MG63 (cell line): ENCODE measurements at regions not wholly inside any gene's neighbourhood (a gene's known extent, or its start where the extent isn't known, plus 50 kb on each side); places are given as distances from the start of the nearest gene placed in this dataset.
"Not testable (repeated sequence)": the region's sequence is repeated elsewhere in the genome, so short reads cannot be mapped to it uniquely, and the experiment has no call there.

Experiments used
- DNase-seq: peaks from one replicate; pipeline ENCODE4 v3.0.0-alpha.2; 2020
- H3K27me3 ChIP-seq: fragments of 250-450 bp; sonication (Bioruptor Pico); 2 replicates; pipeline ENCODE4 v1.5.1; 2020; ENCODE audit warnings: mild to moderate bottlenecking, moderate library complexity
- H3K36me3 ChIP-seq: fragments of 250-450 bp; sonication (Bioruptor Pico); 2 replicates; pipeline ENCODE4 v1.5.1; 2020; ENCODE audit warnings: mild to moderate bottlenecking, moderate library complexity
- H3K4me3 ChIP-seq: fragments of 250-450 bp; sonication (Bioruptor Pico); 2 replicates; pipeline ENCODE4 v1.5.1; 2020; ENCODE audit warnings: mild to moderate bottlenecking, moderate library complexity
- H3K9me3 ChIP-seq: fragments of 250-450 bp; sonication (Bioruptor Pico); 2 replicates; pipeline ENCODE4 v1.5.1; 2020; ENCODE audit warnings: mild to moderate bottlenecking, moderate library complexity

GRCh38 chr18:55897091-55897689, 309.2 kb upstream of the TCF4 start:
- Histone ChIP-seq H3K27me3 (no peaks in the 10 kb centered on the region), H3K36me3 (no peaks in the 10 kb centered on the region), H3K9me3 (no peaks in the 10 kb centered on the region), H3K4me3 (no peak overlapping the region)
- no peak for DNase-seq

GRCh38 chr18:55893948-55894347, 306.0 kb upstream of the TCF4 start:
- no peaks in the 10 kb centered on the region for H3K36me3 ChIP-seq
- no peaks in the 10 kb centered on the region for H3K27me3 ChIP-seq
- H3K4me3 ChIP-seq = no peak overlapping the region

GRCh38 chr18:55892862-55893813, 305.1 kb upstream of the TCF4 start:
- H3K4me3 ChIP-seq, H3K9me3 ChIP-seq, H3K27me3 ChIP-seq, H3K36me3 ChIP-seq, DNase-seq: not testable (repeated sequence)

More at GRCh38 chr18:55893948-55894347, 306.0 kb upstream of the TCF4 start:
- no peak for DNase-seq
- no peaks in the 10 kb centered on the region for H3K9me3 ChIP-seq

GRCh38 chr18:55886886-55887285, 298.9 kb upstream of the TCF4 start:
- Histone ChIP-seq H3K9me3 (no peaks in the 10 kb centered on the region), H3K27me3 (no peaks in the 10 kb centered on the region), H3K4me3 (no peak overlapping the region), H3K36me3 (no peaks in the 10 kb centered on the region)
- DNase-seq = no peak

GRCh38 chr18:55884498-55884897, 296.5 kb upstream of the TCF4 start:
- no peak for DNase-seq
- Histone ChIP-seq H3K36me3 (no peaks in the 10 kb centered on the region), H3K27me3 (no peaks in the 10 kb centered on the region), H3K9me3 (no peaks in the 10 kb centered on the region), H3K4me3 (no peak overlapping the region)

- no peak overlapping the region for H3K4me3 ChIP-seq
- H3K9me3 ChIP-seq = no peaks in the 10 kb centered on the region
- H3K27me3 ChIP-seq = no peaks in the 10 kb centered on the region
- DNase-seq = no peak
- no peaks in the 10 kb centered on the region for H3K36me3 ChIP-seq
These were observed 292.6 kb upstream of the TCF4 start for GRCh38 chr18:55880617-55881016.

- no peaks in the 10 kb centered on the region for H3K9me3 ChIP-seq
- no peak for DNase-seq
- H3K4me3 ChIP-seq = no peak overlapping the region
- no peaks in the 10 kb centered on the region for H3K36me3 ChIP-seq
- H3K27me3 ChIP-seq = no peaks in the 10 kb centered on the region
These were observed 291.3 kb upstream of the TCF4 start for GRCh38 chr18:55879331-55879730.

- DNase-seq = no peak
- H3K27me3 ChIP-seq = no peaks in the 10 kb centered on the region
- H3K9me3 ChIP-seq = no peaks in the 10 kb centered on the region
- H3K4me3 ChIP-seq = no peak overlapping the region
- H3K36me3 ChIP-seq = no peaks in the 10 kb centered on the region
These were observed 290.2 kb upstream of the TCF4 start for GRCh38 chr18:55878224-55878623.

GRCh38 chr18:55877321-55877720, 289.3 kb upstream of the TCF4 start:
- Histone ChIP-seq H3K9me3 (no peaks in the 10 kb centered on the region), H3K36me3 (no peaks in the 10 kb centered on the region), H3K4me3 (no peak overlapping the region), H3K27me3 (no peaks in the 10 kb centered on the region)
- DNase-seq = no peak

- DNase-seq = no peak
- Histone ChIP-seq H3K36me3 (no peaks in the 10 kb centered on the region), H3K9me3 (no peaks in the 10 kb centered on the region), H3K4me3 (no peak overlapping the region), H3K27me3 (no peaks in the 10 kb centered on the region)
These were observed 288.3 kb upstream of the TCF4 start for GRCh38 chr18:55876254-55876653.

- Histone ChIP-seq H3K4me3 (no peak overlapping the region), H3K9me3 (no peaks in the 10 kb centered on the region), H3K36me3 (no peaks in the 10 kb centered on the region), H3K27me3 (no peaks in the 10 kb centered on the region)
- DNase-seq = no peak
These were observed 287.4 kb upstream of the TCF4 start for GRCh38 chr18:55875371-55875901.

GRCh38 chr18:55869556-55870501, 281.8 kb upstream of the TCF4 start:
- Histone ChIP-seq H3K9me3 (no peaks in the 10 kb centered on the region), H3K4me3 (no peak overlapping the region), H3K36me3 (no peaks in the 10 kb centered on the region), H3K27me3 (no peaks in the 10 kb centered on the region)
- peak; percentile 26 for DNase-seq

- H3K36me3 ChIP-seq = no peaks in the 10 kb centered on the region
- no peaks in the 10 kb centered on the region for H3K27me3 ChIP-seq
- H3K9me3 ChIP-seq = no peaks in the 10 kb centered on the region
- H3K4me3 ChIP-seq = no peak overlapping the region
- DNase-seq = peak; percentile 49
These were observed 280.9 kb upstream of the TCF4 start for GRCh38 chr18:55868909-55869308.

GRCh38 chr18:55866886-55867285, 278.9 kb upstream of the TCF4 start:
- Histone ChIP-seq H3K36me3 (no peaks in the 10 kb centered on the region), H3K4me3 (no peak overlapping the region), H3K9me3 (no peaks in the 10 kb centered on the region), H3K27me3 (no peaks in the 10 kb centered on the region)
- DNase-seq = no peak

- Histone ChIP-seq H3K36me3 (no peaks in the 10 kb centered on the region), H3K4me3 (no peak overlapping the region), H3K9me3 (no peaks in the 10 kb centered on the region), H3K27me3 (no peaks in the 10 kb centered on the region)
- DNase-seq = no peak
These were observed 278.0 kb upstream of the TCF4 start for GRCh38 chr18:55866006-55866405.

- Histone ChIP-seq H3K9me3 (no peaks in the 10 kb centered on the region), H3K36me3 (no peaks in the 10 kb centered on the region), H3K4me3 (no peak overlapping the region), H3K27me3 (no peaks in the 10 kb centered on the region)
- DNase-seq = no peak
These were observed 276.3 kb upstream of the TCF4 start for GRCh38 chr18:55864281-55864680.

- Histone ChIP-seq H3K27me3 (no peaks in the 10 kb centered on the region), H3K9me3 (no peaks in the 10 kb centered on the region), H3K4me3 (no peak overlapping the region), H3K36me3 (no peaks in the 10 kb centered on the region)
- no peak for DNase-seq
These were observed 275.9 kb upstream of the TCF4 start for GRCh38 chr18:55863876-55864275.
